ENCODE measurements at regions not wholly inside any gene's neighbourhood (a gene's known extent, or its start where the extent isn't known, plus 50 kb on each side); places are given as distances from the start of the nearest gene placed in this dataset.

GRCh38 chr2:198483051-198483450, 678.7 kb downstream of the PLCL1 start:
- DNase-seq: no peak

GRCh38 chr2:198479065-198479464, 674.7 kb downstream of the PLCL1 start:
- DNase-seq: no peak

DNA sequence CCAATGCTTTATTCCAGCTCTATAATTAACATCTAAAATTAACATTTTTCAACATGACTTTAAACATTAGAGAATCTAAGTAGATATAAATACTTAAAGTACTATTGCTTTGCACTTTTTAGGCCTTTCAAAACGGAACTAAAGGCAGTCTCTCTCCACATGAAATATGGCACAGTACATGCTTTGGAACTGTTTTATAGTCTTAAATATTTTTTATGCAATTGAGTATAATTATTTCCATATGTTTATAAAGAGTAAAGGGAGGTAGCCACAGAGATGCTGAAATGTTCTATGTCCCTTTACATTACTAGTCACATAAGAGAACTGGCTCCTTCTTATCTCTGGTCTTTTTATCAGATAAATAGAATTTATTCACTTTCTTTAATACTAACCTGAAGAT, 674.0 kb downstream of the PLCL1 start:
- no peak for DNase-seq

DNA sequence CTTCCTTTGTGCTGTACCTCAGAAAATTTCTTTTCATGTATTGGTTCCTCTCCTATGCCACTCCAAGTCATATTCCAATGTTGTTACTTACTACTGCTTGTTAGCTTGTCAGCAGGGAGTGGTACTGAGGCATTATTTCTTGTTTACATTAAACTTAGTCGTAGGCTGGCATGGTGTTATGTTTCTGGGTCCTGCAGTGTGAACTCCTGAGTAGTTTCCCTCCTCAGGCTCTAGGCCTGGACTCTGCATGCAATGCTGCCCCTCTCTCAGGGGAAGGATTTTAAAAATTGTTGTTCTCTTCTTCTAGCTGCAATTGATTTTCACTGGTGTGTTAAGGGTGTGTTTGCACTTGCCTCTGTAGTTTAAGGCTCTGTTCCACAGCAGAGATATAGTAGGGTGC, 671.6 kb downstream of the PLCL1 start:
- DNase-seq: no peak

DNA sequence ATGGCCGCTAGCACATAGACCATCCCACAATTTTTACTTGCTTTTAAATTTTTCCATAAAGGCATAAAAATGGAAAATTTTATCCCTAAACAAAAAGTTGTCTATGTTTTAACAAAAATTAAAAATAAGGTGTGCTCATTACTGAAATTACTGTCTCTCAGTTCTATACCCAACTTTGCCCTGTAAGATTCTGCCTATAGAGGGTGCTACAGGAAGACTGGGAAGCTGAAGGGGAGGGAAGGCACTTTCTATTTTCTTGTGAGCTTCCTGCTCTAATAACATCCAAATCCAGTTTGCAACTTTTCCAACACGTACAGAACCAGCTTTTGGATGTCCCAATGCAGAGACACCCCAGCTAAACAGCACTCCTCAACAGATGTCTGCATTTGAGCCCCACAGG, 666.9 kb downstream of the PLCL1 start:
- DNase-seq: no peak

- no peak for DNase-seq
Observed at GRCh38 chr2:198468136-198468535, 663.7 kb downstream of the PLCL1 start.

DNA sequence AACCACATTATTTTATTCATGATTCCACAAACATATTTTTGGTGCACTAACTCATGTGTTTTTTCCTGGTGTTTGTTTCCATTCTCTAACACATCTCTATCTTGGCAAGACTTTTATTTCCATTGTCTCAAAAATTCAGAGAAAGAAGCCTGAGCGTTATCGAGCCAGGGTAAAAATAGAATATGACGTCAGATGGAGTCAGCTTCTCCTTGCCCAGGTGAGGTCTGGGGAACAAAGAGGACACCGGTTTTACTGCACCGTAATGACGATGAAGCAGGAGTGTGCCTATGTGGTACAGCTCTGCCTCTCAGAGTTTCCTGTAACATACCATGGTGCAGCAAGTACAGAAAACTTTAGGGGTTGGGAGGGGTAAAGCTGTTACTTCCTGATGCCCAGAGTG, 661.6 kb downstream of the PLCL1 start:
- no peak for DNase-seq

GRCh38 chr2:198456418-198456817, 652.0 kb downstream of the PLCL1 start:
- no peak for DNase-seq

- DNase-seq: no peak
Observed at GRCh38 chr2:198453866-198454265, 649.5 kb downstream of the PLCL1 start.

DNA sequence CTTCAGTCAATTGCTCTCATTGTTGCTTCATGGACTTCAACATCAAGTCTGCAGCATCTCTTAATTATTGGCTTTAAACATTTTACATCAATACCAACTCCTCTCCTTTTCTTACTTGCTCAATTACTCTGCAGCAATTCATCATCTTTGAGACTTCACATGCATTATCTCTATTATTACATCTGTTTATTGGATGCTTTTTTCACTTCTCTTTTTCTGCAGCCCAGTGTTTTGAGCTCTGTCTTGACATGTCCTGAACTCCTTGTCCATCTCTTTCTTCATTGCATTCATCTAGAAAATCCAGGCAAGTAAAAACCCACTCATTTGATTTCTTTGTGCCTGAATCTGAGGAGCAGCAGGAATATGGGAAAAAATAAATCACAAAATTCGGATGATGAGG, 647.9 kb downstream of the PLCL1 start:
- DNase-seq: no peak

DNA sequence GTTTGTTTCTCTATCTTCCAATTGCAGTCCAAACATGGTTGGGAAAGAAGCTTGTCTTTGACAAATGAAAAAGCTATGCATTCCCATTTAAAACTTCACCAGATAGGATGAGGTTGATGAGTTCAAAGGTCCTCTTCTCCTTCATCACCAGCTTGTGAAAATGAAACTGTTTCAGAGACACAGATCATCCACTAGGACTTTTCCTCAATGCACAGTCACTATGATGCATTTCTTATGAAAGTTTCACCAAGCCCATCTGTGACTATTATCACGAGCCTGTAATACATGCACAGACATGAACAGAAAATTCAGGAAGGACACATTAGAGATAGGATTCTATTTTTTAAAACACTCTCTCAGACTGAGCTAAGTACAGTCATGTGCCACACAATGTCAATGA, 644.4 kb downstream of the PLCL1 start:
- no peak for DNase-seq

GRCh38 chr2:198444800-198445287, 640.5 kb downstream of the PLCL1 start:
- DNase-seq: no peak

- no peak for DNase-seq
Observed at GRCh38 chr2:198441901-198442300, 637.5 kb downstream of the PLCL1 start.

DNA sequence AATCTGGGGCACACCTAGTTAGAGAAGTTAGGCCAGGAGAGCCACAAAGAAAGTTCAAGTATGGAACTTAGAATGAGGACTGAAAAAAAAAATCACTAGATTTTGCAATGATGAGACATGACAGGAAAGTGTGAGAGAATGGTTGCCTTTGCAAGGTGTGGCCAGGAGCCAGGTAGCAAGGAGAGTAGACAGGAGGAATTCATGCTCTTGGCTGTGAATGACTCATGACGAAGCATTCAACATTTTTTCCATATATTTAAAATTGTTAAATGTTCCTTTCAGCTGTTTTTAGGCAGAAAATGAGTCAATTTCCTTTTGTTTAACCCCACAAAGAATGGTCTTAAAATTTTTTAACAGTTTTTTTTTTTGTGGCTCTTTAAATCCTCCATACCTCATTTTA, 636.9 kb downstream of the PLCL1 start:
- no peak for DNase-seq

DNA sequence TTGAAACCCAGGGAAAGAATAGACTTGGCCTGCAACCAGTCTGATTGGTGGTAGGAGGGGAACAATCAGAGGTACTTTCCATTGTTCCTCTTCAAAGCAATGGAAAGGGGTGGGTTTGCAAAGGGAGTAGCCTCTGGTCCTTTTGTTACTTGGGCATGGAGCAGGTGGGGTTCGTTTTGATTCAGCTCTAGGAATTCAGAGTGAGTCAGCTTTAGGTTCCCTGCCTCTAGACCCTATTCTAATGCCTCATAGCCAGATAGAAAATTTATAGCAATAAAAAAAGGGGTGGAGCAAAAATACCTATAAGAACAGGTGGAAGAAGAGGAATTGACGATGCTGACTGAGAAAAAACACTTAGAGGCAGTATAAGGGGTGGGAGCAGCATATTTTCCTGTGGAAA, 636.4 kb downstream of the PLCL1 start:
- no peak for DNase-seq

GRCh38 chr2:198438331-198438730, 633.9 kb downstream of the PLCL1 start:
- no peak for DNase-seq

DNA sequence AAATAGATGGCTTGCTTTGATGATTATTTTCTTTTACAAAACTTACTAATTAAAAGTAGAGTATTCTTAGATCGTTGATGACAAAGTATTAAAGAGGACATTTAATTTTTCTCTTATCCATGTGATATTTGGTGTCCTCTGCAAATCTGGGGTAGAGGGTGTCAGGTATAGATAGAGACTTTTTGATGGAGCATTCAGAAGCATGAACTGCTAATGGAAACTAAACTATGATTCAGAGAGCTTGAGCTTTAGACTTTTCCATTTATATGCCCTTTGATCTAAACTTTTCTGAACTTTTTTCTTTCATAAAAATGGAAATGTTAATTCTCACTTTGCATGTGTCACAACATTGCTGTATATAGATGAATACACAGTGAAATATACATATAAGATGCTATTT, 619.7 kb downstream of the PLCL1 start:
- DNase-seq: no peak

- DNase-seq: no peak
Observed at GRCh38 chr2:198417836-198418235, 613.4 kb downstream of the PLCL1 start.

GRCh38 chr2:198414976-198415375, 610.6 kb downstream of the PLCL1 start:
- no peak for DNase-seq

GRCh38 chr2:198411936-198412335, 607.5 kb downstream of the PLCL1 start:
- no peak for DNase-seq

DNA sequence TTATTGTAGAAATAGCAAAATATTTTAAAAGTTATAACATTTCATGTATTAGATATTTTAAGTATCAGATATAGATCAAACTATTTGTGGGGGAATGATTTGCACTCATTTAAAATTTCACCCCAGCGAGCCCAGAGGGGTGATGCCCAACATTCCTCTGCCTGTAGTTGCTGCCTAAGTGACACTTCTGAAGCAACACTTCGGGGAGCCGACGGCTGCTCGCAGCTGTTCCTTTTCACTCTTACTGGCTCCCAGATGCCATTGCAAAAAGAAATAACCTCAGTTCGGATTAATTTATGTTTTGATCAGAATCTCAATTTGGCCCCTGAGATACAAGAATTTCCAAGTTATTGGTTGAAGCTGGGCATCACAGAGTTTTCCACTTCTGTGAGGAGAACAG, 603.8 kb downstream of the PLCL1 start:
- DNase-seq: no peak

GRCh38 chr2:198405311-198405710, 600.9 kb downstream of the PLCL1 start:
- DNase-seq: no peak

- no peak for DNase-seq
Observed at GRCh38 chr2:198401644-198402043, 597.3 kb downstream of the PLCL1 start.

DNA sequence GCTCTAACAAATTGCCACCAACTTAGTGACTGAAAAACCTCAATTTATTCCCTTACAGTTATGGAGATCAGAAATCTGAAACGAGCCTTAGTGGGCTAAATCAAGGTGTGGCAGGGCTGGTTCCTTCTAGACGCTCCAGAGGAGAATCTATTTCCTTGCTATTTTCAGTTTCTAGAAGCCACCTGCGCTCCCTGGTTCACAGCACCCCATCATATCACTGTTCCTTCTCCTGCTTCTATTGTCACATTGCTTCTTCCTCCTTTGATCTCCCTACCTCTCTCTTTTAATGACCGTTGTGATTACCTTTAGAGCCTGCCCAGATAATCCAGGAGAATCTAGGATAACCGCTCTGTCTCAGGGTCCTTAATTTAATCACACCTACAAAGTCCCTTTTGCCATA, 596.6 kb downstream of the PLCL1 start:
- no peak for DNase-seq

DNA sequence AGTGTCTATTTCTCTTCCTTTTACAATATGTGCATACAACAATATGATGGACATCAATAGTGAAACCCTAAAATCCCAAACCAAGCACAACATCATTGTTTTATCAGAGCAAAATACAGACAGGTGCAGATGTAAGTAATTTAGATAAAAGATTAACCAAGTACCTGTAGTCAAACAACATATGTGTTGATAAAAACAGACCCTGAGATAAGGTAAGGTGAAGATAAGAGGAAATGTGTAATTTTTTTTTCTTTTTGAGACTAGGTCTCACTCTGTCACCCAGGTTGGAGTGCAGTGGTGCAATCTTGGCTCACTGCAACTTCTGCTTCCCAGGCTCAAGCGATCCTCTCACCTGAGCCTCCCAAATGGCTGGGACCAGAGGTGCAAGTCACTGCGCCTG, 589.8 kb downstream of the PLCL1 start:
- no peak for DNase-seq

GRCh38 chr2:198390670-198391069, 586.3 kb downstream of the PLCL1 start:
- no peak for DNase-seq

All from NCI-H524 treated with DMSO at 0.1 percent for 48 hours (cell line).